ENCODE measurements at regions not wholly inside any gene's neighbourhood (a gene's known extent, or its start where the extent isn't known, plus 50 kb on each side); places are given as distances from the start of the nearest gene placed in this dataset.
A peak's percentile ranks its signal among the peaks of the same experiment; 100 is the strongest.

DNA sequence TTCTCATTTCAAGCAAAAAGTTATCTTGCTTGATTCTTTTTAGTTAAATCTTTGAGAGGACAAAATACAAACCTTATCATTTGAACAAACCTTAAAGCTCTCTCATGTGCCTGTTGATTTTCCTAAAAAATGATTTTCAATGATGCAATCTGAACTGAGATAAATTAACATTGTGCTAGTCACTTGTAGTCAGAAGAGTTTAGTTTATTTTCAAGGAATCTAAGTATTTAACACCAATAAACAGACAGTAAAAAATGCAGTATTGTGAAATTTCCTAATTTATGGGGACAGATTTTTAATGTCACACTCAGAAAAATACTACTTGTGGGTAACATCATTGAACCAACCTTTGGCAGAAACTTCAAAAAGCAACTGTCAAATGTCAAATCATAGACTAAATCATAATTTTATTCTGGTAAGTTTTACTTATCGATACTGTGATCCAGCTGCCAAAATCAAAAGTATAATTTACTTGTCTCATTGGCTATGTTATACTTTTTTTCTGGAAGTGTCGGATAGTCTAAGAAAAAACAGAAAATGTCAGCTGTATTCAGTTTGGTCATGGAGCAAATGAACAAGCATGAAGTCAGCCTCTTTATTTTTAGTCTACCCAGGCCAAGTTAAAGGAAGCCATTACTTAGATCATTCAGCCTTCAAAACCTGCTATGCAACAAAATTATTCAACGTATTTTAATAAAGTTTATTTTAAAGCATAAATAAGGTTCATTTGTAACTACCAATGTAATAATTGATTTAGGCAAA, 52.4 kb upstream of the FNDC3B start:
- TF ChIP-seq, protein P1, sequence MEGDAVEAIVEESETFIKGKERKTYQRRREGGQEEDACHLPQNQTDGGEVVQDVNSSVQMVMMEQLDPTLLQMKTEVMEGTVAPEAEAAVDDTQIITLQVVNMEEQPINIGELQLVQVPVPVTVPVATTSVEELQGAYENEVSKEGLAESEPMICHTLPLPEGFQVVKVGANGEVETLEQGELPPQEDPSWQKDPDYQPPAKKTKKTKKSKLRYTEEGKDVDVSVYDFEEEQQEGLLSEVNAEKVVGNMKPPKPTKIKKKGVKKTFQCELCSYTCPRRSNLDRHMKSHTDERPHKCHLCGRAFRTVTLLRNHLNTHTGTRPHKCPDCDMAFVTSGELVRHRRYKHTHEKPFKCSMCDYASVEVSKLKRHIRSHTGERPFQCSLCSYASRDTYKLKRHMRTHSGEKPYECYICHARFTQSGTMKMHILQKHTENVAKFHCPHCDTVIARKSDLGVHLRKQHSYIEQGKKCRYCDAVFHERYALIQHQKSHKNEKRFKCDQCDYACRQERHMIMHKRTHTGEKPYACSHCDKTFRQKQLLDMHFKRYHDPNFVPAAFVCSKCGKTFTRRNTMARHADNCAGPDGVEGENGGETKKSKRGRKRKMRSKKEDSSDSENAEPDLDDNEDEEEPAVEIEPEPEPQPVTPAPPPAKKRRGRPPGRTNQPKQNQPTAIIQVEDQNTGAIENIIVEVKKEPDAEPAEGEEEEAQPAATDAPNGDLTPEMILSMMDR (IDR thresholded peaks at IDR 0.05) = no peak
- TF ChIP-seq POLR2AphosphoS5 (IDR thresholded peaks at IDR 0.05) = peak in 1 of 4 donors; percentile 14
- no peak for TF ChIP-seq EP300 (IDR thresholded peaks at IDR 0.05)
